ENCODE measurements at regions not wholly inside any gene's neighbourhood (a gene's known extent, or its start where the extent isn't known, plus 50 kb on each side); places are given as distances from the start of the nearest gene placed in this dataset.
A peak's percentile ranks its signal among the peaks of the same experiment; 100 is the strongest.

- DNase-seq (ENCODE audit: low read depth): no peak
- TF ChIP-seq CTCF (conservative IDR thresholded peaks at IDR 0.05; ENCODE audit: control insufficient read depth, insufficient read depth, low read depth, low read length): no peak
- no peak overlapping the region for H3K4me3 ChIP-seq (ENCODE audit: control insufficient read depth, low read depth, low read length)
Measured at GRCh38 chr7:131021460-131021859, 287.5 kb upstream of the KLF14 start.

- H3K4me3 ChIP-seq (ENCODE audit: control insufficient read depth, low read depth, low read length): no peak overlapping the region
- no peak for TF ChIP-seq CTCF (conservative IDR thresholded peaks at IDR 0.05; ENCODE audit: control insufficient read depth, insufficient read depth, low read depth, low read length)
- no peak for DNase-seq (ENCODE audit: low read depth)
Measured at GRCh38 chr7:131021902-131022301, 287.9 kb upstream of the KLF14 start.

GRCh38 chr7:131026297-131027000 is 292.4 kb upstream of the KLF14 start:
- DNase-seq (ENCODE audit: low read depth): peak; percentile 80
- no peak overlapping the region for H3K4me3 ChIP-seq (ENCODE audit: control insufficient read depth, low read depth, low read length)
- no peak for TF ChIP-seq CTCF (conservative IDR thresholded peaks at IDR 0.05; ENCODE audit: control insufficient read depth, insufficient read depth, low read depth, low read length)

- H3K4me3 ChIP-seq (ENCODE audit: control insufficient read depth, low read depth, low read length): no peak overlapping the region
- no peak for TF ChIP-seq CTCF (conservative IDR thresholded peaks at IDR 0.05; ENCODE audit: control insufficient read depth, insufficient read depth, low read depth, low read length)
- peak; percentile 97 for DNase-seq (ENCODE audit: low read depth)
Measured at GRCh38 chr7:131027287-131027773, 293.3 kb upstream of the KLF14 start.

- no peak for DNase-seq (ENCODE audit: low read depth)
- no peak overlapping the region for H3K4me3 ChIP-seq (ENCODE audit: control insufficient read depth, low read depth, low read length)
- no peak for TF ChIP-seq CTCF (conservative IDR thresholded peaks at IDR 0.05; ENCODE audit: control insufficient read depth, insufficient read depth, low read depth, low read length)
Measured at GRCh38 chr7:131028295-131028694, 294.3 kb upstream of the KLF14 start.

GRCh38 chr7:131029002-131029401 is 295.0 kb upstream of the KLF14 start:
- DNase-seq (ENCODE audit: low read depth): no peak
- no peak for TF ChIP-seq CTCF (conservative IDR thresholded peaks at IDR 0.05; ENCODE audit: control insufficient read depth, insufficient read depth, low read depth, low read length)
- H3K4me3 ChIP-seq (ENCODE audit: control insufficient read depth, low read depth, low read length): no peak overlapping the region

All from fibroblast of mammary gland (primary cell).